ENCODE measurements at regions not wholly inside any gene's neighbourhood (a gene's known extent, or its start where the extent isn't known, plus 50 kb on each side); places are given as distances from the start of the nearest gene placed in this dataset.

GRCh38 chr13:55394470-55394869 is 1746.2 kb upstream of the PRR20A start (continued):
- TF ChIP-seq ASH2L (IDR thresholded peaks at IDR 0.05; ENCODE audit: low read length) (no peak), EP300 (IDR thresholded peaks at IDR 0.05; ENCODE audit: borderline replicate concordance in 1 of 2, low read depth in 2 of 2, low read length in 2 of 2) (no peak), CTCF (IDR thresholded peaks at IDR 0.05; ENCODE audit: control extremely low read depth in 1 of 3, insufficient read depth in 1 of 3, low read depth in 1 of 3, low read length in 3 of 3) (no peak), HDAC2 (IDR thresholded peaks at IDR 0.05; ENCODE audit: borderline replicate concordance in 1 of 2, low read depth in 2 of 2, low read length in 2 of 2) (no peak), TCF12 (IDR thresholded peaks at IDR 0.05; ENCODE audit: low read depth, low read length) (no peak), SUZ12 (IDR thresholded peaks at IDR 0.05; ENCODE audit: low read length) (no peak), GTF2F1 (IDR thresholded peaks at IDR 0.05; ENCODE audit: borderline replicate concordance, low read depth, low read length) (no peak), SRF (IDR thresholded peaks at IDR 0.05; ENCODE audit: low read depth, low read length) (no peak), KDM4A (IDR thresholded peaks at IDR 0.05; ENCODE audit: low read depth, low read length, severe bottlenecking) (no peak), E2F6 (IDR thresholded peaks at IDR 0.05) (no peak)

Data from H1 (cell line).